Activated CD4-positive, alpha-beta T cell treated with anti-CD3 and anti-CD28 coated beads for 1 hour (primary cell): ENCODE measurements at regions not wholly inside any gene's neighbourhood (a gene's known extent, or its start where the extent isn't known, plus 50 kb on each side); places are given as distances from the start of the nearest gene placed in this dataset.

Experiments
- DNase-seq: peaks from one replicate; pipeline ENCODE4 v3.0.0-alpha.2; 2020

DNA sequence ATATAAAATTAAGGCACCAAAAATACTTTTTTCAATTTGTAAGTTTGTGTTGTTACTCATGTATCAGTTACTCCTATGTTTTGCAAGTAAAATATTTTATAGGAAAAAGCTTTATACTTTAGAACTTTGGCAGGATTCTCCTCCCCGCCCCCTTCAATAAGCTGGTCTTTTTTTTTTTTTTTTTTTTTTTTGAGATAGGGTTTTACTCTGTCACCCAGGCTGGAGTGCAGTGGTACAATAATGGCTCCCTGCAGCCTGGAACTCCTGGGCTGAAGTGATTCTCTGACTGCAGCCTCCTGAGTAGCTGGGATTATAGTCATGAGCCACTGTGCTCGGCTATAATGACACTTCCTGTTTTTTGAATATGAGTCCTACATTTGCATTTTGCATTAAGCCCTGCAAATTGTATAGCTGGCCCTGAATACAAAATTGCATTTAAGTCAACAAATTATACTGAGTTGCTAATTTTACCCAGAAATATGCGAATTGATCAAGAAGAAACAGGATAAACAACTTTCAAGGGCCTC, 192.9 kb downstream of the PIK3R1 start:
- DNase-seq: no peak

DNA sequence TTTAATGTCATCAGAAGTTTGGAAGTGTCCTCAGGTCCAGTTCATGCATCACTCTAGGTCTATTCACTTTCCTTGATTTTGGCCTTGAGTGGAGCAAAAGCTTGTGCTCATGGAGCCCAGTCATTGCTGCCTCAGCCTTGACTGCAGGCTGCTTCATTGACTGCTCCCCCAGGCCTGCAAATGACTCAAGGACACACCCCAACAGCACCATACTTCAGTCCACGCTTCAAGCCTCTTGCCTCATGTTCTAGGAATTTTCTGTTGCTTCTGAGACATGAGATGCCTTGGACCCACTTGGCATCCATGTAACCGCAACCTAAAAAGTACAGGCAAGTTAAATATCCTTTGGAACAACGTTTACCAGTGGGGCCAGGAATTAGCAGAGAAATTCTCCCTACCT, 193.7 kb downstream of the PIK3R1 start:
- no peak for DNase-seq

DNA sequence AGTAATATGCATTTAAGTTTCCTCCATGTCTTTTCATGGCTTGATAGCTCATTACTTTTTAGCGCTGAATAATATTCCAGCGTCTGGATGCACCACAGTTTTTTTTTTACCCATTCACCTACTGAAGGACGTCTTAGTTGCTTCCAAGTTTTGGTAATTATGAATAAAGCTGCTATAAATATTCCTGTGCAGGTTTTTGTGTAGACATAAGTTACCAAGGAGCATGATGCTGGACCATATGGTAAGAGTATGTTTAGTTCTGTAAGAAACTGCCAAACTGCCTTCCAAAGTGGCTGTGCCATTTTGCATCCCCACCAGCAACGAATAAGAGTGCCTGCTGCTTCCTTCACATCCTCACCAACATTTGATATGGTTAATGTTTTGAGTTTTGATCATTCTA, 195.6 kb downstream of the PIK3R1 start:
- DNase-seq: no peak

DNA sequence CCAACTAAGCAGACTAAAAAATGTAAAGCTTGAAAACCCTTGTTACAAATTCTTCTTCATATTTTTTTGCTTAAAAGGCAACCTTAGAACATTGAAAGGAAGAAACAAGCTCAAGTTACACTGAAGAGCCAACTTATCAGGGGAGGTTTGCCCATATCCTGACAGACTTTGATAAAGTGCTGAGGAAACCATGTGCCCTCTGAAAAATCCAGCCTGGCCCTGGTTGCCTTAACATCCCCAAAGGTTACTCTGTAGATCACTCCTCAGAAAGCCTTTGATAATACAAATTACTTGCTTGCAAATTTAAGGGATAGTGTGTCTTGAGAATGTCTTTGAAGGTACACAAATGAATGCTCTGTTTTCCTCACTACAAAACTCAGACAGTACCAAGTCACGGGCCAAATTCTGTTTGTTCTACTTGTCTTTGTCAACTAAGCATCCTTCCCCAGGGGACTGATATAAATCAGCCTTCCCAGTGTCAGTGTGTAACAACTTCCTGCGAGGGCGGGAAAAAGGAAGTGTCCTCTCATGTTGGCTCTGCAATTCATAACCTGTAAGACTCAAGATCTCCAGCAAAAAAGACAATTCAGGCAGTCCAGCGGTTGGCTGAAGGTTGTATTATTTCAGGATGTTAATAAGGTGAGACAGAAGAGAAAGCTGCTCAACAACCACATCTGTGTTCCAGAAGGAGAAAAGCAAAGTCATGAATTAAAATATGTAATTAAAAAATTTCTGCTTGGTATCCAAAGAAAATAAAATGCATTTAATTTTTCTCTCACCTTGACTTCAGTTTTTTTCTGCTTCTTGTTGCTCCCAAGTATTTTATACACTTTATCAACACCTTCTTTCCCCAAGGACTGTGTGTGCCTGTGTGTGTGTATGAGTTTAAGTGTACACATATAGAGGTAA, 199.9 kb downstream of the PIK3R1 start:
- no peak for DNase-seq

DNA sequence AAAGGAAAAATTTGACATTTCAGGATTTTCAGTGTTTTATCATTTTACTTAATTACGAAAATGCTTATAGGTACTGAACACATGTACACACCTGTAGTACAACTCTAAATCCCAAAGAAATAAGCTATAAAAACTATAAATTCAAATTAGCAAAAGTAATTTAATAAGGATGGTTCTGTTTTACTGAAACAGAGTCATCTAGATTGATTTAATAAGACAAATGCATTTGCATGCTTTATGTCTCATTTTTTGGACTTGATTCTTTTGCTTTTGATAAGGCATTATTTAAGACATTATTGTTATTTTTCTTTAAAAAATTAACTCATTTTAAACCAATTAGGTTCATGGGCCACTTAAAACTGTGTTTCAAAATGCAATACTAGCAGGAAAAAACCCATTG, 201.2 kb downstream of the PIK3R1 start:
- DNase-seq: no peak

DNA sequence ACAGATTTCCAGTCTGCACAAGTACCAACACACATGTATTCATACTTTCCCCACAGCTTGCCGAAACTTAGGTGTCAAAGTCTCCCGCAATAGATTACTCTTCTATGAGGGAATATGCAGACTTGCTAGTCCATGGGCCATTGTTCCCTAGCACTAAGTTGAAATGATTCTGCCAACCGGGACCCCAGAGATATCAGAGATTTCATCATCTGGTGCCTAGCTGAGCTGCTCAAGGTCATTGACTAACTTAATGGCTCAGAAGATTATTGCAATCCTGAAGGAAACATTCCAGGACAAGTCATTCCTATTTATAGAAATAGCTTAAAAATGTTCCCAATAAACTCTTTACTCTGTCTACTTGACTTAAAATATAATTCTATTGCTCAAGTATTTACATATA, 202.6 kb downstream of the PIK3R1 start:
- DNase-seq: no peak

DNA sequence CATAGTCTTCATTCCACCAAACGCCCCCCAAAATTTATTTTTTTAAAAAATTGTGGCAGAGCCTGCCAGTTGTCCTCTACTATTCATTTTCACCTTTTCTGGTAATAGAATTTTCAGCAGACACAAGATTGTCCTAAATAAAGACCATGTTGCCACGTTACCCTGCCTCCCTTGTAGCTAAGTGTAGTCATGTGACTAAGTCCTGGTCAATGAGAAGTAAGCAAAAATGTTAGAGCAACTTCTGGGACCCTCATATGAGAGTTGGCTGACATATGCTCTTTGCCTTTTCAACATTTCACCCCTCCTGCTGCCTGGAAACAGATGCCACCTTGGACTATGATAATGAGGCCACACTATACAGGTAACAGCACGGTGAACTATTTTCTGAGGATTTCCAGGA, 203.1 kb downstream of the PIK3R1 start:
- no peak for DNase-seq

DNA sequence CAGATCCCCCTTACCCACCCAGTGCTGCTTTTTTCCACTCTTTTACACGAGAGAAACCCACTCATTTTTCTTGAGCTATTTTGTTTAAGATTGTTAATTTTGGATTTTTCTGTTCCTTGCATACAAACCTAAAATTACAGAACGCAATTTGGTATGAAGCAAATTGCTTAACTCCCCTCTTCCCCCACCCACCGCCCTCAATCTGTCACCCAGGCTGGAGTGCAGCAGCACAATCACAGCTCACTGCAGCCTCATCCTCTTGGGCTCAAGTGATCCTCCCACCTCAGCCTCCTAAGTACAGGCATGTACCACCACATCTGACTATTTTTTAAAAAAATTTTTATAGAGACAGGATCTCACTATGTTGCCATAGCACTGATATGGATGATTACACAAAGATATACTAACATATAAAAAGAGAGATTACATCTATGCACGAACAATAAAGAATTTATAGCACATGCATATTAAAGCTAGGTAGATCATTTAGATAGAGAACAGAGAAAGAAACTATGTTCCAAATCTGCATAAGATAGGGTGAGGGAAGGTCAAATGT, 203.6 kb downstream of the PIK3R1 start:
- no peak for DNase-seq

DNA sequence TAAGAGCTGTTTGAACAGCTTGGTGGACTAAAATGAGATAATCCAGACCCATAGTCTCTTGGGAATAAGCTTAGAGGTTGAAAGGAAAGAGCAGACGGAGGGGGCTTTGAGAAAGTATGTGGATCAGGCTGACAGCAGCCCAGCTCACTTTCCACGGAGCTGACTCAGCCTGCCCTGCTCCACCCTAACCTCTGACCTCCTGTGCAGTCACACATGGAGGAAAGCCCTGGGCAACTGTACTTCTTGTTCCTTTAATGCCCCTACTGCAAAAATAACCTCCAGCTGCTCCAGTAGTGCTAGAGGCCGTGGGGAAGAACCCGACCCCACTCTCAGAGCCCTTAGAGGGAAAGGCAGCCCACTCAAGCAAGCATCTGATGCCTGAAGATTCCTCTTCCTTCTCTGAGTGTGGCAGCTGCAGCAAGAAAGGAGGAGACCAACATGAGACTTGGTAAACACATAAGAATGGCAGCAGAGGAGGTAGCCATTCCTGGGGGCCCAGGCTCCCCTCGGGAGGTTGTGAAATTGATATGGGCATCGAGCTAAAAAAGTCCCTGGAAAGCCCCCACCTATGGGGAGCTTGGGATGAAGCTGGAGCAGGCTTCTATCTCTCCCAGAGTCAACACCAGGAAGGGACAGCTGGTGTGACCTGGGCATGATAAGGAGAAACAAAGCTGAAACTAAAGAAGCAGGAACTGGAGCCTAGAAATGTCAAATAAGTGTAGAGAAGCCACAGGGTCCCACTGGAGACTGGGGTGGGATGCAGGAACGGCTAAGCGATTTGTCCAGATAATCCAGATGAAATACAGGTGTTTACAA, 204.3 kb downstream of the PIK3R1 start:
- no peak for DNase-seq

DNA sequence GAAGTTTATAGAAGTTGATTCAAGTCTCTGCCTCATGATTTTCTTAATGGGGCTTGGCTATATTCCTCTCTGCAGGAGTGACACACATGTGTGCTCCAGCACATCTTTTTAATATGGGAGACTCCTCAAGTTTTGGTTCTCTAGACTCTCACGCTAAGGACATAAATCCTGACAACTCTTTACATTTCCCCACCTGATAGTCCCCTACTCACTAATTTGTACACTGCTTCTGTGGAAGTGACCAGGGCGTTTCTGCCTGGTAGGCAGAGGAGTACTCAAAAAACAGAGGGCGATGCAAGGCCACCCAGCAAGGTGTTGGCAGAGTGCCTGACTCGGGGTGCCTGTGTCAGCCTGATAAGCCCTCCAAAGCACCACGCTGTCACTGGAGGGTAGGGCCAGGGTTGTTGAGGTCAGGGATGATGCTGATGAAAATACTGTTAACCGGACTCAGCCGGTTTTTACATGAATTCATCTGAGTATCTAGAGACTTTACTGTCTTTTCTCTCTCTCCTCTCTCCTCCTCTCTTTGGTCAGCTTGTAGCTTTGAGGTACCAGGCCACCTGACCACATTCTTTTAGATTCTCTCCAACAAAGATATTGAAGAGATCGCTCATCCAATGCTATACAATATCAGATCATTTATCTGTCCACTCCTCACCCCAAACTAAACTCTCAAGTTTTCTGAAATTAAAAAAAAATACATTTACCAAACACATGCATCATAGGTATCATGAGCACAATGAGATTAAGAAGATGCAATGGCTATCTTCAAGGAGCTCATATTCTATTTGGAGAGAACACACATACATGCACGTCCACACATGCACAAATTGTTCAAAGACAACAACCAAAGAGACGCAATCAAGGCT, 205.2 kb downstream of the PIK3R1 start:
- DNase-seq: no peak

DNA sequence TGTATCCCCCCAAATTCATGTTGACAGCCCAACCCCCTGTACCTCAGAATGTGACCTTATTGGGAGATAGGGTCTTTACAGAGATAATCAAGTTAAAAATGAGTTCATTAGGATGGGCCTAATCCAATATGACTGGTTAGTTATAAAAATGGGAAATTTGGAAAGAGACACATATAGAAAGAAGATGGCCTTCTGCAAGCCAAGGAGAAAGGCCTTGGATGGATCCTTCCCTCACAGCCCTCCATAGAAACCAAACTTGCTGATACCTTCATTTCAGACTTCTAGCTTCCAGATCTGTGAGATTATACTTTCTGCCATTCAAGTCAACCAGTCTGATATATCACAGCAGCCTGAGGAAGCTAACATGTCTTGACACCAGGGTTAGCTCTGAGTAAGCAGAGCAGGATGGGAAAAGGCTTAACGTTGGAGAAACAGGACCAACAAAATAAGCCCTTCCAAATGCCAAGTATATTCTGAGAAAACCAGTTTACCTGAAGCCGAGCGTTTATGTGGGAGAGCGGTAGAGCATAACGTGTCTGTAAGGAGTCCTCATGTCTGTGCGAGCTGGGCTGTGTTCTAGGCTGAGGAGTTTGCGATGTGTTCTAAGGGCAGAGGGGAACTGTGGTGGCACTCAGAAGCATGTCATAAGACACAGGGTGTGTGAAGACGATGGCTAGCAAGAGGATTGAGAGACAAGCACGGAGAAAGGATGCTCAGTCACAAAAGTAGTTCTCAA, 206.1 kb downstream of the PIK3R1 start:
- DNase-seq: no peak

DNA sequence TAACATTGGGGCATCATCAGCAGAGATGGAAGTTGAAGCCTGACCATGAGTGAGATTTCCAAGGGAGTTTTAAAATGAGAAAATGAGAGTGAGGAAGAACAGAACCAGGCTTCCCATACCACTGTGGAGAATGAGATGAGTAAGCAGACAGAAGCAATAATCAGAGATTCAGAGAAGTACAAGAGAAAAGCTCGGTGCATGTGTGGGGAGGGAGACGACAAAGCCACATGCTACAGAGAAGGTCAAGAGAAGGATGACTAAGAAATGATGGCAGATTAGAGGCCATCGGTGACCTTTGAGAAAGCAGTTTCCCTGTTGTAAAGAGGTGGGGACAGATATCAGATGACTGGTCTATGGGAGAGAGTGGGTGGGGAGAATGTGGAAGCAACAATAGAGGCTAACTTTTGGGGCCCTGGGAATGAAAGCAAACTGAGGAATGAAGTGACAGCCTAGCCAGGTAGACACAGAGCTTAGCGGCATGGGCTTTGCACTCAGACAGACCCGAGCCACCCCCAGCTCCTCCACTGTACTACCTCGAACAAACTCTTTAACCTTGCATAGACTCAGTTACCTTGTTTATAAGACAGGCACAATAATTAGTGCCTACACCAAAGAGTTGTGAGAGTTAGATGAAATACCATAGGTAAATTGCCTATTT, 207.7 kb downstream of the PIK3R1 start:
- no peak for DNase-seq

DNA sequence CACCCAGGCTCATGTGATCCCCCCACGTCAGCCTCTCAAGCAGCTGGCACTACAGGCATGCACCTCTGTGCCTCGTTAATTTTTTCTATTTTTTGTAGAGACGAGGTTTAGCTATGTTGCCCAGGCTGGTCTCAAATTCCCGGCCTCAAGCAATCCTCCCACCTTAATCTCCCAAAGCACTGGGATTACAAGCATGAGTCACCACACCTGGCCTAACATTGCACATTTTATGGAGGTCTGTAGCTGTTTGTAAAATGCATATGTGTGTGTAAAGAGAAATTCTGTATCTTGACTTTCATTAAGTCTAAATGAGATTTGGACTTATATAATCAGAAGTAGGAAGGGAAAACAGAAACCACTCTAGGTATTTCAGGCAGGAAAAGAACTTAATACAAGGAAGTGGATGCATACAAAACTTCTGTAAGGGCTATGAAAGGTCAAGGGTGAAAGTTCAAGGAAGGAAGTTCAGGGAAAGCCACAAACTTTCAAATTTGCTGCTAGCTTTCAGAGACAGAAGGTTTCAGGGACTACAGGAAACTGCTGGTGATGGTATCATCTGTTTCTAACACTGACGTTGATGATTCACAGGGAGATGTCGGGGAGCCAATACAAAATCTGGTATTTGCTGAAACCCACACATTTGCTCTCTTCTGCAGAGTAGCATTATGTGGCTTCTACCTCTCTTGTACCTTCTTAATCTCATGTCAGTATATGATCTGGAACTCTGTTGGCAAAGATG, 209.4 kb downstream of the PIK3R1 start:
- no peak for DNase-seq

DNA sequence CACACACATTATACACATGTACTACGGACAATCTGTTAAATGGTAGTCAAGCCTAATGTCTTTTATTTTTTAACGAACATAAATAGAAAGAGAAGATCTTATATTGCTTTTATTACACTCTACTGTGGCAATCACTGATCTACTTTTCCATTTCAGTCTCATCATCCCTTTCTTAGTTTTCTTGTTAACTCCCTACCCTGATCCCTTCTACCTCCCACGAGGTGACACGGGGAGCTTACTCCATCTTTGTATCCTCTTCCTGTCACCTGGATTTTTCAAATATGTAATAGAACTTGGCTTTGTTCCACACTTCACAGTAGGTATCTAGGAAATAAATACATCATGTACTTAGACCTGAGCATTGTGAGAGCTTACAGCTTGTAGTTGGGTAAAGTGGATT, 211.0 kb downstream of the PIK3R1 start:
- DNase-seq: no peak

DNA sequence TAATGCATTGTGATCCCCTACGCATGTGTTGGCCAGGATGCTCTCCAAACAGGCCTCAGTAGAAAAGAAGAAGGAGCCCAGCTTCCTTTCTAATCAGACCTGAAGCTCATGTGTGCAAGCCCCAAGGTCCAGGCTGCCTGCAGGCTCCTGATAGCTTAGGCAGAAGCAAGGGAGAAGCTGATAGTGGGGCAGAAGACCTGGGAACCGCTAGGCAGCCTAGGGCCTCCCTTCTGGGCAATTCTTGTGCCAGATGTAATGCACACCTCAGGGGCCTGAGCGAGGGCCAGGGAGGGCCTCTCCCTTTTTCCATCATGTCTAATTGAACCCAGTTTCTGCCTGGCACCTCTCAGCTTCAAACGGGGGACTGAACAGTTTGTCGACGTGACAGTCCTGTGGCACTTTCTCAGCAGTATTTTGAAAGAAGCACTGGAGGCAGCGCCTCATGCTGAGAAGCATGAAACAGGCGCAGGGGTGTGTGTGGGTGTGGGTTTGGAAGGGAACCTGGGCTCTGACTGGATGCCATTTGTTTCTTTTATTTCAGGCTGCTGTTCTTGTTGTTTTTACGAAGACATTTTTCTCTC, 212.8 kb downstream of the PIK3R1 start:
- DNase-seq: no peak

DNA sequence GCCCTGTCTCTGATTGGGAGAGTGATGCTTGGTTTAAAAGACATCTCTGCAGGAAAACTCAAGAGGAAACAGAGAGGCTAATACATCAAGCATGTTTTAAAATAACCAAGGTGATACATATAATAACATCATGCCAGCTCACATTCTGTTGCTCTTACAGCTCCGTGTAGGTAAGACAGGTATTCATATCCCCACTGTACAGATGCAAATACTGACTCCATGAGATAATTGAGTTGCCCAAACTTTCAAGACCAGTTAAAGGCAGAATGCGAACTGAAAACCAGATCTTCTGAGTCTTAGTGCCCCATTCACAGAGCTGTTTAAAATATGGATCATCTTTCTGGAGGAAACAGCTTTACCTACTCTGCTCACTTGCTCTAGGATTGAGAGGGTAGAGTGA, 214.0 kb downstream of the PIK3R1 start:
- DNase-seq: no peak

DNA sequence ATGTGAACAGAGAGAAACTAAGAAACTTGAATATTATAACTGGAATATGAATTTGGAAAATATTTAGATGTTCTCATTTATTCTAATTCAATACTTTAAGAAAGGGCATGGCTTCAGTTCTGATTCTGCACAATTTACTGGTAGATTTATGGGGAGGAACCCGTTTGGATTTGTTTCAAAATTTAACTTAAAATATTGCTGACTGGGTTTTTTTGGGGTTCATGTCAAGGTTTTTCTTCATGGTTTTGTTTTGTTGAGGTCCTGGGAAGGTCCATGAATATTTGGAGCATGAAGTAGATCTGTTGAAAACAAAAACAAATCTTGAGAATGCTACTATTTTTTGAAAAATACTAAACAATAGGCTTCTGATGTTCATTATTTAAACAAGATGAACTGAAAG, 214.7 kb downstream of the PIK3R1 start:
- DNase-seq: no peak

DNA sequence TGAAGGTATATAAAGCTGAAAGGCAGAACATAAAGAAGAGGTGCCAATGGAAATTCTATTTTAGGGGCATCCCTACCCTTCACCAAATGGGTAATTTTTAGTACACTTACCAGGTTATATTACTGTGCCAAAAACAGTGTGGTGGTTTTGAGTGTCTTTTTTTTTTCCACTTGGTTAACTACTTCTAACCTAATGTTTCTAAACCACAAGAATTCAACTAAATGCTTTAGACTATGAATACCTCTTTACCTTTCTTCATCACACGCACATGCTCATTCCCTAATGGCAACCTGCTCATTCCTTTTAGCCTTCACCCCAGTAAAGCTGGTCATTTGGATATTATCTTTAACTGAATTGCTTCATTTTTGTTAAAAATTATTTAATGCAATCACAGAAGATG, 215.6 kb downstream of the PIK3R1 start:
- no peak for DNase-seq

DNA sequence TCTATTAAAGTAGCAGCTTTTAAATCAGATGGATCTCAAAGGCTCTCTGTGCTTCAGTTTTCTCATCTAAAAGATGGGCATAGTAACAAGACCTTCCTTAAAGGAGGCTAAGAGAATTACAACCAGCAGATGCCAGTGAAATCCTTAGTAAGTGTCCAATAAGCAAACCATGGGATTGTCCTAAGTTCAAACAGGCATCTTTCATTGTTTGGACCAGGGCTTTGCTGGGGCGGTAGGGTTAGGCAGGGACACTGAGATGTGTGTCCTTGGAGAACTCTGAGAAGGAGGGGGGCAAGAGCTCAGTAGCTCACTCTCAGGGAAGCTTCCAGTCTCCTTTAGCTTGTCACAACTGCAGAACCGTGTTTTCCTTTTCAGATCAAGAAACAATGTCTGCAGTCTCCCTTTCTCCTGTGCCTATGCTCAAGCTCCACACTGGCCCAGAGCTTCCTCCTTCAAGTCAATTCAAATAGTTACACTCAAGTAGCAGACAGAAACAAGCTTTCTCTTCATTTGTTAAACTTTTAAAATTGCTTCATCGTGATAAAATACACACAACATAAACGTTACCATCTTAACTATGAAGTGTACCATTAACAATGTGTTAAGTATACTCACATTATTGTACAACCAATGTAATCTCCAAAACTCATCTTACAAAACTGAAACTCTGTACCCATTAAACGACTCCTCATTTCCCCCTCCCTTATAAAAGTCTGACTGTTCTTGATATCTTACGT, 216.2 kb downstream of the PIK3R1 start:
- no peak for DNase-seq
